ENCODE measurements at regions not wholly inside any gene's neighbourhood (a gene's known extent, or its start where the extent isn't known, plus 50 kb on each side); places are given as distances from the start of the nearest gene placed in this dataset.

- Histone ChIP-seq H3K4me1 (no peaks in the 10 kb centered on the region), H3K27ac (no peak overlapping the region), H3K36me3 (ENCODE audit: insufficient read depth in 1 of 2, low read depth in 1 of 2) (no peaks in the 10 kb centered on the region), H3K9me3 (no peaks in the 10 kb centered on the region), H3K4me3 (no peak overlapping the region), H3K27me3 (ENCODE audit: insufficient read depth in 3 of 3, low read length in 2 of 3) (no peaks in the 10 kb centered on the region)
- intact Hi-C loops (cut with DNase I): no loop called here
- no peak for ATAC-seq
- no peak for TF ChIP-seq CTCF (IDR thresholded peaks at IDR 0.05)
- WGBS, 3 donors: 56 to 69% (median 58%) methylated on average over 2 of the region's 2 CpGs
- DNase-seq: no peak
These were observed 159.2 kb downstream of the CYLD start for GRCh38 chr16:50901062-50901461.

GRCh38 chr16:50900391-50900942, 158.6 kb downstream of the CYLD start:
- DNase-seq (no peak), ATAC-seq (no peak)
- Histone ChIP-seq H3K27me3 (ENCODE audit: insufficient read depth in 3 of 3, low read length in 2 of 3) (no peaks in the 10 kb centered on the region), H3K9me3 (no peaks in the 10 kb centered on the region), H3K27ac (no peak overlapping the region), H3K36me3 (ENCODE audit: insufficient read depth in 1 of 2, low read depth in 1 of 2) (no peaks in the 10 kb centered on the region), H3K4me1 (no peaks in the 10 kb centered on the region), H3K4me3 (no peak overlapping the region)
- 25 to 39% (median 34%) methylated on average over 5 of the region's 5 CpGs for WGBS, 3 donors
- intact Hi-C loops (cut with DNase I): no loop called here
- TF ChIP-seq CTCF (IDR thresholded peaks at IDR 0.05): no peak

- Histone ChIP-seq H3K4me3 (no peak overlapping the region), H3K36me3 (ENCODE audit: insufficient read depth in 1 of 2, low read depth in 1 of 2) (no peaks in the 10 kb centered on the region), H3K4me1 (no peaks in the 10 kb centered on the region), H3K27ac (no peak overlapping the region), H3K9me3 (no peaks in the 10 kb centered on the region), H3K27me3 (ENCODE audit: insufficient read depth in 3 of 3, low read length in 2 of 3) (no peaks in the 10 kb centered on the region)
- ATAC-seq (no peak), DNase-seq (no peak)
- WGBS, 3 donors: 83 to 89% (median 83%) methylated on average over 2 of the region's 2 CpGs
- TF ChIP-seq CTCF (IDR thresholded peaks at IDR 0.05): no peak
- intact Hi-C loops (cut with DNase I): no loop called here
These were observed 158.1 kb downstream of the CYLD start for GRCh38 chr16:50899951-50900350.

- whole genome bisulfite sequencing, 3 donors: 71 to 73% (median 72%) methylated on average over 7 of the region's 7 CpGs
- ATAC-seq: no peak
These were observed 147.9 kb downstream of the CYLD start for GRCh38 chr16:50889746-50890145.

More at GRCh38 chr16:50889746-50890145, 147.9 kb downstream of the CYLD start:
- H3K27me3 ChIP-seq (ENCODE audit: insufficient read depth in 3 of 3, low read length in 2 of 3): peaks cover 0 to 3% (median 0%) of the 10 kb centered on the region in 3 donors
- no peaks in the 10 kb centered on the region for H3K9me3 ChIP-seq
- H3K4me1 ChIP-seq: no peaks in the 10 kb centered on the region
- no peak for DNase-seq
- TF ChIP-seq CTCF (IDR thresholded peaks at IDR 0.05): no peak
- H3K27ac ChIP-seq: no peak overlapping the region
- no peaks in the 10 kb centered on the region for H3K36me3 ChIP-seq (ENCODE audit: insufficient read depth in 1 of 2, low read depth in 1 of 2)
- intact Hi-C loops (cut with DNase I): no loop called here
- H3K4me3 ChIP-seq: no peak overlapping the region
